ENCODE measurements at regions not wholly inside any gene's neighbourhood (a gene's known extent, or its start where the extent isn't known, plus 50 kb on each side); places are given as distances from the start of the nearest gene placed in this dataset.
A peak's percentile ranks its signal among the peaks of the same experiment; 100 is the strongest.

DNA sequence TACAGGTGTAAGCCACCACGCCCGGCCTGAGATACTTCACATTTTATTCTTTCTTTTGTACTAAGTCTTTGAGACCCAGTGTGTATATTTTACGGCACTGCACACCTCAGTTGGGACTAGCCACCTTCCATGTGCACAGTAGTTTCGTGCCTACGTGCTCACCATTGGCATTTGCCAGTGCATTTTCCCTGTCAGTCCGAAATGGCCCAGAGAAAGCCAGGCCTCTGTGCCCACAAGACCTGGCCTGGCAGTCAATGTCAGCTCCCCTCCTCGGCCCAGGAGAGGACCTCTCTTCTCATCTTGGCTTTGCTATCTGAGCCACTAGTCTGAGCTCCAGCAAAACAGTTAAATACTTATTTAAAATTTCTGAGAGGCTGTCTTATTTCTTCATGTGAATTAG, 147.8 kb upstream of the KLHL29 start:
- H3K36me3 ChIP-seq, result no peaks in the 10 kb centered on the region
- no peaks in the 10 kb centered on the region for H3K4me1 ChIP-seq (replicated peaks)
- intact Hi-C loops (cut with DNase I), result no loop called here
- H3K27ac ChIP-seq, result no peak overlapping the region
- DNase-seq (ENCODE audit: low spot score), result no peak
- WGBS, result 93% methylated on average over 7 of the region's 7 CpGs
- H3K27me3 ChIP-seq (replicated peaks; ENCODE audit: insufficient read depth), result no peaks in the 10 kb centered on the region
- H3K9me3 ChIP-seq, result no peaks in the 10 kb centered on the region
- TF ChIP-seq POLR2AphosphoS5 (IDR thresholded peaks at IDR 0.05) (no peak), POLR2A (IDR thresholded peaks at IDR 0.05) (no peak)
- TF ChIP-seq, protein P1, sequence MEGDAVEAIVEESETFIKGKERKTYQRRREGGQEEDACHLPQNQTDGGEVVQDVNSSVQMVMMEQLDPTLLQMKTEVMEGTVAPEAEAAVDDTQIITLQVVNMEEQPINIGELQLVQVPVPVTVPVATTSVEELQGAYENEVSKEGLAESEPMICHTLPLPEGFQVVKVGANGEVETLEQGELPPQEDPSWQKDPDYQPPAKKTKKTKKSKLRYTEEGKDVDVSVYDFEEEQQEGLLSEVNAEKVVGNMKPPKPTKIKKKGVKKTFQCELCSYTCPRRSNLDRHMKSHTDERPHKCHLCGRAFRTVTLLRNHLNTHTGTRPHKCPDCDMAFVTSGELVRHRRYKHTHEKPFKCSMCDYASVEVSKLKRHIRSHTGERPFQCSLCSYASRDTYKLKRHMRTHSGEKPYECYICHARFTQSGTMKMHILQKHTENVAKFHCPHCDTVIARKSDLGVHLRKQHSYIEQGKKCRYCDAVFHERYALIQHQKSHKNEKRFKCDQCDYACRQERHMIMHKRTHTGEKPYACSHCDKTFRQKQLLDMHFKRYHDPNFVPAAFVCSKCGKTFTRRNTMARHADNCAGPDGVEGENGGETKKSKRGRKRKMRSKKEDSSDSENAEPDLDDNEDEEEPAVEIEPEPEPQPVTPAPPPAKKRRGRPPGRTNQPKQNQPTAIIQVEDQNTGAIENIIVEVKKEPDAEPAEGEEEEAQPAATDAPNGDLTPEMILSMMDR (IDR thresholded peaks at IDR 0.05), result no peak
- no peak overlapping the region for H3K4me3 ChIP-seq

GRCh38 chr2:23238011-23238657, 146.8 kb upstream of the KLHL29 start:
- TF ChIP-seq POLR2AphosphoS5 (IDR thresholded peaks at IDR 0.05), result no peak
- no peak for TF ChIP-seq POLR2A (IDR thresholded peaks at IDR 0.05)
- TF ChIP-seq, protein P1 (IDR thresholded peaks at IDR 0.05), result no peak
- 73% methylated on average over 4 of the region's 4 CpGs for WGBS
- no peaks in the 10 kb centered on the region for H3K36me3 ChIP-seq
- intact Hi-C loops (cut with DNase I), result no loop called here
- no peaks in the 10 kb centered on the region for H3K4me1 ChIP-seq (replicated peaks)
- H3K4me3 ChIP-seq, result no peak overlapping the region
- H3K27me3 ChIP-seq (replicated peaks; ENCODE audit: insufficient read depth), result no peaks in the 10 kb centered on the region
- H3K9me3 ChIP-seq, result no peaks in the 10 kb centered on the region
- no peak overlapping the region for H3K27ac ChIP-seq
- no peak for DNase-seq (ENCODE audit: low spot score)

DNA sequence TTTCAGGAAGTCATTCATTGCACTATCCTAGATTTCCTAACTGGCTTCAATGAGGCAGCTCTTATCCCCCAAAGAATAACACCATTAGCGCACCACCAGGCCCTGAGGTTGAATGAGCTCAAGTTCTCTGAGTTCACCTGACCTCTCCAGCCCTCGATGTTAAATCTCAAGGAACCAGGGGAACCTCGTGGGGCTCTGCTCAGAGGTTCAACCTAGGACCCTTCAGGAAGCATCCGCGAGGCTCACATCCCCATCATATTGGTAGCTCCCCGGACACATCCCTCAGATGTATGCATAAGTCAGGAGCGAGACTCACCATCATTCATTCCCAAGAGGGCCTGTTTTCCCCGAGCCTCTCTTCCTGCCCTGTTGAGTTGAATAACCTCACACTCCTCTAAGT, 145.6 kb upstream of the KLHL29 start:
- no peaks in the 10 kb centered on the region for H3K4me1 ChIP-seq (replicated peaks)
- H3K36me3 ChIP-seq, result no peaks in the 10 kb centered on the region
- peak; percentile 2 for DNase-seq (ENCODE audit: low spot score)
- intact Hi-C loops (cut with DNase I), result no loop called here
- 90% methylated on average over 8 of the region's 8 CpGs for WGBS
- H3K27me3 ChIP-seq (replicated peaks; ENCODE audit: insufficient read depth), result no peaks in the 10 kb centered on the region
- no peak for TF ChIP-seq POLR2AphosphoS5 (IDR thresholded peaks at IDR 0.05)
- TF ChIP-seq, protein P1 (IDR thresholded peaks at IDR 0.05), result no peak
- no peak for TF ChIP-seq POLR2A (IDR thresholded peaks at IDR 0.05)
- no peak overlapping the region for H3K4me3 ChIP-seq
- no peaks in the 10 kb centered on the region for H3K9me3 ChIP-seq
- H3K27ac ChIP-seq, result no peak overlapping the region

- Histone ChIP-seq H3K4me1 (replicated peaks) (no peaks in the 10 kb centered on the region), H3K27ac (no peak overlapping the region), H3K27me3 (replicated peaks; ENCODE audit: insufficient read depth) (no peaks in the 10 kb centered on the region), H3K36me3 (no peaks in the 10 kb centered on the region), H3K4me3 (no peak overlapping the region), H3K9me3 (no peaks in the 10 kb centered on the region)
- TF ChIP-seq POLR2A (IDR thresholded peaks at IDR 0.05) (no peak), POLR2AphosphoS5 (IDR thresholded peaks at IDR 0.05) (no peak)
- TF ChIP-seq, protein P1 (IDR thresholded peaks at IDR 0.05), result no peak
- no peak for DNase-seq (ENCODE audit: low spot score)
- WGBS, result 85% methylated on average over 1 of the region's 1 CpG
- intact Hi-C loops (cut with DNase I), result no loop called here
These were observed 143.9 kb upstream of the KLHL29 start for GRCh38 chr2:23241121-23241520.

- Histone ChIP-seq H3K4me1 (replicated peaks) (no peaks in the 10 kb centered on the region), H3K4me3 (no peak overlapping the region), H3K9me3 (no peaks in the 10 kb centered on the region), H3K27me3 (replicated peaks; ENCODE audit: insufficient read depth) (no peaks in the 10 kb centered on the region), H3K36me3 (no peaks in the 10 kb centered on the region), H3K27ac (no peak overlapping the region)
- no peak for DNase-seq (ENCODE audit: low spot score)
- 86% methylated on average over 12 of the region's 12 CpGs for whole genome bisulfite sequencing
- TF ChIP-seq, protein P1 (IDR thresholded peaks at IDR 0.05), result no peak
- TF ChIP-seq POLR2A (IDR thresholded peaks at IDR 0.05) (no peak), POLR2AphosphoS5 (IDR thresholded peaks at IDR 0.05) (no peak)
- intact Hi-C loops (cut with DNase I), result no loop called here
These were observed 143.3 kb upstream of the KLHL29 start for GRCh38 chr2:23241611-23242245.
